Caki2 (cell line): ENCODE measurements at regions not wholly inside any gene's neighbourhood (a gene's known extent, or its start where the extent isn't known, plus 50 kb on each side); places are given as distances from the start of the nearest gene placed in this dataset.

Experiments
- DNase-seq: peaks from one replicate; pipeline ENCODE4 v3.0.0-alpha.2; 2015; ENCODE audit warnings: low read depth
- in situ Hi-C: cut with HindIII; loops from 2 replicates; pipeline ENCODE4 v1.10.0; 2016; ENCODE audit warnings: low sequenced_read_pairs, low pct_unique_long_range_greater_than_20kb, mixed read lengths

GRCh38 chr4:19380600-19380999, 871.1 kb upstream of the SLIT2 start:
- DNase-seq, result no peak
- in situ Hi-C loops, result no loop called here

- in situ Hi-C loops, result no loop called here
- DNase-seq, result no peak
Measured at GRCh38 chr4:19379191-19379708, 872.5 kb upstream of the SLIT2 start.

- no peak for DNase-seq
- in situ Hi-C loops, result no loop called here
Measured at GRCh38 chr4:19375931-19376330, 875.8 kb upstream of the SLIT2 start.

- in situ Hi-C loops, result no loop called here
- no peak for DNase-seq
Measured at GRCh38 chr4:19375136-19375804, 876.4 kb upstream of the SLIT2 start.

GRCh38 chr4:19372390-19372789, 879.3 kb upstream of the SLIT2 start:
- in situ Hi-C loops, result no loop called here
- no peak for DNase-seq

GRCh38 chr4:19368800-19369199, 882.9 kb upstream of the SLIT2 start:
- no peak for DNase-seq
- in situ Hi-C loops, result no loop called here

- no peak for DNase-seq
- in situ Hi-C loops, result no loop called here
Measured at GRCh38 chr4:19366916-19367315, 884.8 kb upstream of the SLIT2 start.

GRCh38 chr4:19358015-19358414, 893.7 kb upstream of the SLIT2 start:
- in situ Hi-C loops, result no loop called here
- DNase-seq, result no peak

GRCh38 chr4:19349416-19349815, 902.3 kb upstream of the SLIT2 start:
- in situ Hi-C loops, result no loop called here
- DNase-seq, result no peak

- no peak for DNase-seq
- in situ Hi-C loops, result no loop called here
Measured at GRCh38 chr4:19348746-19349145, 903.0 kb upstream of the SLIT2 start.

- in situ Hi-C loops, result no loop called here
- no peak for DNase-seq
Measured at GRCh38 chr4:19346636-19347035, 905.1 kb upstream of the SLIT2 start.

GRCh38 chr4:19329631-19330030, 922.1 kb upstream of the SLIT2 start:
- peak; percentile 6 for DNase-seq
- in situ Hi-C loops, result no loop called here

GRCh38 chr4:19329077-19329476, 922.6 kb upstream of the SLIT2 start:
- no peak for DNase-seq
- in situ Hi-C loops, result no loop called here

GRCh38 chr4:19327364-19327763, 924.3 kb upstream of the SLIT2 start:
- in situ Hi-C loops, result no loop called here
- no peak for DNase-seq

GRCh38 chr4:19324184-19324583, 927.5 kb upstream of the SLIT2 start:
- DNase-seq, result no peak
- in situ Hi-C loops, result no loop called here

- no peak for DNase-seq
- in situ Hi-C loops, result no loop called here
Measured at GRCh38 chr4:19319607-19320006, 932.1 kb upstream of the SLIT2 start.

- no peak for DNase-seq
- in situ Hi-C loops, result no loop called here
Measured at GRCh38 chr4:19317377-19317776, 934.3 kb upstream of the SLIT2 start.

GRCh38 chr4:19314116-19314515, 937.6 kb upstream of the SLIT2 start:
- DNase-seq, result no peak

GRCh38 chr4:19309378-19309777, 942.3 kb upstream of the SLIT2 start:
- in situ Hi-C loops, result no loop called here

More at GRCh38 chr4:19314116-19314515, 937.6 kb upstream of the SLIT2 start:
- in situ Hi-C loops, result no loop called here

GRCh38 chr4:19304028-19304427, 947.7 kb upstream of the SLIT2 start:
- no peak for DNase-seq
- in situ Hi-C loops, result no loop called here

More at GRCh38 chr4:19309378-19309777, 942.3 kb upstream of the SLIT2 start:
- no peak for DNase-seq
